ENCODE measurements at regions not wholly inside any gene's neighbourhood (a gene's known extent, or its start where the extent isn't known, plus 50 kb on each side); places are given as distances from the start of the nearest gene placed in this dataset.

DNA sequence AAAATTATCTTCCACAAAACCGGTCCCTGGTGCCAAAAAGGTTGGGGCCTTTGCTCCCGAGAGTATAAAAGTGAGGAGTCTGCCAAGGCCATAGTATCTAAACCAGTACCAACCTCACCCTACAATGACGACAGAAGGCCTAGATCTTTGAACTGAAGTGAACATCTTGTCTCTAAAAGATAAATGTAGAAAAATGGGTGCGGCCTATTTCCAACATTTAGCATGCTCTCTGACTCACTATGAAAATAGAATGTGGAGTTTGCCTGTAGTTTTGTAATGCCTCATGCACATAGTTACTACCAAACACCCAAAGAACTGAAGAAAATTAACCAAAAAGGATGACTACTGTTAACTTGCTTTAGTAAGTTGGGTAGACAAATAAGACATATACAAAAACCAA lies 218.4 kb downstream of the SLITRK2 start:
- TF ChIP-seq, protein P1, sequence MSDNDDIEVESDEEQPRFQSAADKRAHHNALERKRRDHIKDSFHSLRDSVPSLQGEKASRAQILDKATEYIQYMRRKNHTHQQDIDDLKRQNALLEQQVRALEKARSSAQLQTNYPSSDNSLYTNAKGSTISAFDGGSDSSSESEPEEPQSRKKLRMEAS (IDR thresholded peaks at IDR 0.05; ENCODE audit: low read depth, low read length), result no peak
- TF ChIP-seq, protein P2, sequence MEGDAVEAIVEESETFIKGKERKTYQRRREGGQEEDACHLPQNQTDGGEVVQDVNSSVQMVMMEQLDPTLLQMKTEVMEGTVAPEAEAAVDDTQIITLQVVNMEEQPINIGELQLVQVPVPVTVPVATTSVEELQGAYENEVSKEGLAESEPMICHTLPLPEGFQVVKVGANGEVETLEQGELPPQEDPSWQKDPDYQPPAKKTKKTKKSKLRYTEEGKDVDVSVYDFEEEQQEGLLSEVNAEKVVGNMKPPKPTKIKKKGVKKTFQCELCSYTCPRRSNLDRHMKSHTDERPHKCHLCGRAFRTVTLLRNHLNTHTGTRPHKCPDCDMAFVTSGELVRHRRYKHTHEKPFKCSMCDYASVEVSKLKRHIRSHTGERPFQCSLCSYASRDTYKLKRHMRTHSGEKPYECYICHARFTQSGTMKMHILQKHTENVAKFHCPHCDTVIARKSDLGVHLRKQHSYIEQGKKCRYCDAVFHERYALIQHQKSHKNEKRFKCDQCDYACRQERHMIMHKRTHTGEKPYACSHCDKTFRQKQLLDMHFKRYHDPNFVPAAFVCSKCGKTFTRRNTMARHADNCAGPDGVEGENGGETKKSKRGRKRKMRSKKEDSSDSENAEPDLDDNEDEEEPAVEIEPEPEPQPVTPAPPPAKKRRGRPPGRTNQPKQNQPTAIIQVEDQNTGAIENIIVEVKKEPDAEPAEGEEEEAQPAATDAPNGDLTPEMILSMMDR (IDR thresholded peaks at IDR 0.05; ENCODE audit: low read depth, low read length), result no peak
- no peak for TF ChIP-seq POLR2A (IDR thresholded peaks at IDR 0.05; ENCODE audit: extremely low read depth, insufficient read length)

Measured in NB4 (cell line).